Ureter (tissue), 1 donor: ENCODE measurements at regions not wholly inside any gene's neighbourhood (a gene's known extent, or its start where the extent isn't known, plus 50 kb on each side); places are given as distances from the start of the nearest gene placed in this dataset.

Source experiments
- DNase-seq: peaks from one replicate; pipeline ENCODE4 v3.0.0-alpha.2; 2020; ENCODE audit warnings: low spot score
- donor health status: DM: yes; HTN: yes; CAD: no.

DNA sequence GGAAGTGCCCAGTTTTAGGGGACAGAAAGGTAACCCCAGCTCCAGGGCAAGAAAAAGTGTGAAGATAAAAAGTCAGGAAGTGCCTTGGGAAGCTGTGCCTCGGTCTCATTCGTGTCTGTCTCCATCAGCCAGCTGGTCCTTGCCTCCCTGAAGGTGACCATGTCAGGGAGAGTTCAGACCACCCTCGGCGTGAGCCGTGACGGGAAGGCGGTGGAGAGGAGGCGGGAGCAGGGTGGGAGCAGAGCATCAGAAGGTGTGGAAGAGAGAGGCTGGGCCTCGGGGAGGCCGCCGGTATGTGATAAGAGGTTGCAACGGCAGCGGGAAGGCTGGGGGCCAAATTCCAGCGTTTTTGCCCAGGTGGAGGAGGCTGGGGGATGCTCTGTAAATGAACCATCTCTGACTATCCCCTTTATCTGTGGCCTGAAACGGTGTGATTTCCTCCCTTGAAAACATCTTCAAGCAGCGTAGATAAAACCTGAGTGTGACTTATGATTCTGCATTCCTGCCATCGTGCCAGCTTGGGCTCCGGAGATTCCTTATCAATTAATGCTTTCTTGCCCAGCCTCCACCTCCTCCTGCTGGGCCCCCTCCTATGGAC, 251.8 kb downstream of the IRF8 start:
- no peak for DNase-seq

DNA sequence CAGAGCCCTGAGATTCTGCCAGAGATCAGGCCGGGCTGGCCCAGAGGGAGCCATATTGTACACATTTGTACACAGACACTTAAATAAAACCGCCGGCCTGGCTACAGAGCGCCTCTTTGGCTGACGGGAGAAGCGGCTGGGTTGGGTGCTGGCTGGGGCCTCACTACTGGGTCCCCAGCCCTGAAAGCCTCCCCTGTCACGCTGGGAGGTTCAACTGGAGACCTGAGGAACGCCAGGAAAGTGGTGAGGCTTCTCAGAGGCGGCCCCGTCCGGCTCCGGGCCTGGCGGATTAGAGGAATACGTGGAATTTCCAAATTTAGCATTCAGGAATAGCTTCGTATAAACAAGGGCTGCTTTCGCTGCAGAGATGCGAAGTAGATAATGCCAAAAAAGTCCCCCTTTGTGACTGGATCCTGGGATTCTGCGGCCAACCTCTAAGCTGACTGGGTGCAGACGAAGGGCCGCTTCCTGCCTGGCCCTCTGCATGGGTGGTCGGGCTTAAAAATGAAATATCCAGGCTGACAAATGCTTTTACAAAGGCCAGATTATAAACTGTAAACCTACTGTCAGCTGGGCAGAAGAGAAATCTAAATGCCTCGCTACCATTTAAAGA, 252.4 kb downstream of the IRF8 start:
- no peak for DNase-seq

DNA sequence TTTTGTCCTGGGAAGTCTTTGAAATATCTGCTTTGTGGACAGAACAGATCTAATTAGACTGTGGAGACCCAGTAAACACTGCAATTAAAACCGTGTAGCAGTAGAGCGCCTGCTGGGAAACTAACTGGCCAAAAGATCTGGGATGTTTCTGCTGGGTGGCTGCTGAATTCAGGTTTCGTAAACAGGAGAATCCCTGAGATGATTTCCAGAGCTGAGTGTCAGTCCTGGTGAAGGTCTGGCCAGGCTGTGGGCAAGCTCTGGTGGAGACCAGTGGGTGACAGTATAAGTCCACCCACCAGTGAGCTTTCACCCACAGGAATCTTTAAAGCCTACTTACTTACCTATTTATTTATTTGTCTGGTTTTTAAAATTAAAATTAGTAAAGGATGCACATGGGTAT, 257.2 kb downstream of the IRF8 start:
- no peak for DNase-seq

DNA sequence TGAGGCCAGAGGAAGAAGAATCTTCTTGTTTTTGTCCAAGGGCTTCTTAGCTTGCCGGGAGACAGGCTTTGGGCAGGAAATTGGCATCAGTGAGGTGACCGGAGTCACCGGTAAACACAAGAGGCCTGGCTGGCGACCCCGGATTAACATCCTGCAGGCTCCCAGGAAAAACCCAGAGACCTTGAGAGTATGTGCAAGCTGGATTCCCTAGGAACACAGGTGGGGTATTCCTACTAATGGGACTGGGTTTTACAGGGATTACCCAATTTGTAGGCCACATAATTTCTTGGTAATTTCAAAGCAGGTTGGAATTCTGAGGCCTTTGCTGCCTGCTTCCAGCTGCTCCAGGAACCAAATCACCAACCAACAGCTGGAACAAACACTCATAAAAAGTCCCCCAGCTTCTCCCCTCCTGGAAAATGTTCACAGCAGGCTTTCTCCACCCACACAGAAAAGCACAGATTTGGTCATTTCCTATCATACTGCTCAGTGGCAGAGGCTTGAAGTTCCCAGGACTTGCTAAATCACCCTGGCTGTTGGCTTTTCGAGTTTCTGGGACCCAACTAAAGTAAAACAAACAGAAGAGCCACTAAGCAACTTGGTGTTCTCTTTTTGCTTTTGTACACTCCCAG, 258.8 kb downstream of the IRF8 start:
- DNase-seq, result no peak

DNA sequence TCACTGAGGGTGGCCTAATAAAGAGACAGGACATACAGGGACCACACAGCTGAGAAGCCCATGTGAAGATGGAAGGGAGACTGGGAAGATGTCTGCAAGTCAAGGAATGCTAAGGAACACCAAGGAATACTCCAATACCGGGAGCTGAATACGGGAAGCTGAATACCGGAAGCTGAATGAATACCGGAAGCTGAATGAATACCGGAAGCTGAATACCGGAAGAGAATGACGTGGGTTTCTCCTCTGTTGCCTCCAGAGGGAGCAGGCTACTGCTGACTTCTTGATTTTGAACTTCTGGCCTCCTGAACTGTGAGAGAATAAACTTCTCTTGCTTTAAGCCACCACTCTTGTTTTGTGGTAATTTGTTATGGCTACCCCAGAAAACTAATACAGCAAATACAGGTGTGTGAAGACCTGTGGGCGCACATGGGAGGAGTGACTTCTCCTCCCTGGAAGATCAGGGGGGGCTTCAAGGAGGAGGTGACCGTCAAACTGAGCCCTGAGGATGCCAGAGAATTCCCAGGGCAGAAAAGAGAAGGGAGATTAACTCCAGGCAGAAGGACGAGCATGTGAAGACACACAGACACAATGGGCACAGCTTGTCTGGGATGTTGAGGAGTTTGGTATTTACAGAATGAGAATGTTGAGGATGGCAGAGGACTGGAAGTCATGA, 259.9 kb downstream of the IRF8 start:
- no peak for DNase-seq

DNA sequence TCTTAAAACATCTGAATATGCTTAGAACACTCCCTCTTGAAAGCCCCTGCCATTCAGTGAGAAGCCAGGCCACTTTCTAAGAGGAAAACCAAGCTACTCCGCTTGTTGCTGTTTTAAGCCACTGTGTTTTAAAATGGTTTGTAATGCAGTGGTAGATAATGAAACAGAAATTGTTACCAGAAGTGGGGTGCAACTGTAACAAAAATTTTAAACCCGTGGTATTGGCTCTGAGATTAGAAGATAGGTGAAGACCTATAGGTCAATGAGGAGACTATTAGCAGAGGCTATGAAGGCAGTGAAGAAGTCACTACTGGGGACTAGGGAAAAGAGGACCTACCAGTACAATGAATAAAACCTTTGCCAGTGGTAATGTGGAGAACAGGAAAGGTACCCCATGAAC, 266.5 kb downstream of the IRF8 start:
- DNase-seq, result no peak

DNA sequence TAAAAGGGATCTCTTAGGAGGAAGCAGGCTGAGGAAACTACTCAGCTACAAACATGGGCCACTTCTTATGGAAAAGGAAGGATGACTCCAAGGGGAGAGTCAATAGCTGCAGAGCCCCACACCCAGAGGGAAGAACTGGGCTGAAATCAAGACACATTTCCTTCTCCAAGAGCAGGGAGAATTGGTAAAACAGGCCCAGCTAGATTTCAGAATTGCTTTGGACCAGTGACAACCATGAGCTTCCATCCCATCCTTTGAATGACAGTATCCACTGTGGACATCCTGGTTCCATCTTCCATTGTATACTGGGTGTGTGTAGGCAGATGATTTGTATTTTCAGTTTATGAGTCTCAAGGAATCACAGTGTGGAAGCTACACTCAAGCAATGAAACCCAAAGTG, 267.5 kb downstream of the IRF8 start:
- no peak for DNase-seq

DNA sequence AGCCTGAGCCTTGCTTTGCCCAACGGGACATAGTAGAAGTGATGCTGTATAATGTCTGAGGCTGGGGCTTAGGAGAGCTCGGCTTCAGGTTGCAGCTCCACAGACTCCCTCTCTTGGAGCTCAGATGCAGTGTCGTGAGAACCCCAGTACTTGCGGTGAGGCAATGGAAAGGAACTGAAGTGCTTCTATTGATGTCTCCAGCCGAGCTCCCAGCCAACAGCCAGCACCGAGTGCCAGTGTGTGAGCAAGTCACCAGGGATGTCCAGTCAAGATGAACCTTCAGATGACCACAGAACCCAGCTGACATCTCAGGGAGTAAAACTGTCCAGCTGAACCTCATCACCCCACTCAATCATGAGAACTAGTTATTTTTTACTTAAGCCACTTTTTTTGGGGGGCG, 268.1 kb downstream of the IRF8 start:
- no peak for DNase-seq

DNA sequence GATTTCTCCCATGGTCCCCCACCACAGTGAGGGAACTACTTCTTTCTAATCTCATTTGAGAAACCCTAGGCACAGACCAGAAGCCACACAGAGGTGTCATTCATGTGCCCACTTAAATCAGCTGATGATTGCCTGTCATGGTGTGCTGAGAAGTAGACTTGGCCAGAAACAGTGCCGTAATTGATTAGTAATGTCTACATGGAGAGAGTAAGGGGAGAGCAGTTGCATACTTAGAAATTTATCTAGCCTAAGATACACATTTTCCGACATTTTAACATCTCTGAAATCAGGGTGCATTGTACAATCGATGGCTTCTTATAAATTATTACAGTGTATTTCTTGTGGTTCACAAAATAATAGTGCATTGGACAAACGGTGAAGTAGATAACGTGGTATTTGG, 271.8 kb downstream of the IRF8 start:
- DNase-seq, result no peak

DNA sequence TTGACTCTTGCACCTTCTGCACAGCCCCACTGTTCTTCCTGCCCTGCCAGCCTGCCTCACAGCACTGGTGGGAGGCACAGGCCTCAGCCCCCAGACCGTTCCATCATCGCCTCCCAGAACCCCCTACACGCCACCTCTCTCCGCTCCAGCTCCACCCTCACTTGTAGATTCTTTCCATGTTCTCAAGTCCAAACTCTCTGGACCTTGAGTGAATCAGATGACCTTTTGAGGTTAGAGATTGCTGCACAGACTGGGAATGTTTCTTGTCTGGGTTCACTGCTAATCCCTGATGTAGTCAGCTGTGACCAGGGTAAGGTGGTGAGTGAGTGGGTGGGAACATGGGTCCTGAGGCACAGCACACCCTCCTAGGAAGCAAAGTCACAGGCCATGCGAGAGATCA, 272.4 kb downstream of the IRF8 start:
- no peak for DNase-seq

DNA sequence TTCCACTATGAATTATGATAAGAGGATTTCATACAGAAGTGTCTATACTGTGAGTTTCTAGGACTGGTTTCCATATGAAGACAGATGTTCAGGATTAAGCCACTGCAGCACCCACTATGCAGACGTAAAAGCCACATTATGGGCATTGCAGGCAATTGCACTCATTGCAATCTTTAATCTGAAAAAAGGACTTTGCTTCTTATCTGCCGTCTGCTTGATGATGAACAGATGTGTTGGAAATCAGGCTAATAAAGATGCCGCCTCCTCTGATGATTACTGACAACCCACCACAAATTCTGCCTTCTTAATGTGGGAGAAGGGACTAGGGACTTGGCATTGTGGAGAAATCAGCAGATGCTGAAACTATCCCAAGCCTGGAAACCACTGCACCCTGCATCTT, 276.9 kb downstream of the IRF8 start:
- DNase-seq, result no peak

DNA sequence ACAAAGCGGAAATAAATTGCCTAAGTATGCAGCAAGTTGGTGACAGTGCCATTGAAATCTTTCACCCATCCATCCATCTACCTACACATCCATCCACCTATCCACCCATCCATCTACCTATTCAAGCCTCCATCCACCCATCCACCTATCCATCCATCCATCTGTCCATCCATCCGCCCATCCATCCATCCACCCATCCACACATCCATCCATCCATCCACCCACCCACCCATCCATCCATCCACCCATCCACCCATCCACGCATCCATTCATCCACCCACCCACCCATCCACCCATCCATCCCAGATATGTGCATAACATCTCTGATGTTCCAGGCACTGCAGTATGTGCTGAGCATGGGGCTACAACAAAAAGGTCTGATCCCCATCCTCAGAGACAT, 277.5 kb downstream of the IRF8 start:
- no peak for DNase-seq

DNA sequence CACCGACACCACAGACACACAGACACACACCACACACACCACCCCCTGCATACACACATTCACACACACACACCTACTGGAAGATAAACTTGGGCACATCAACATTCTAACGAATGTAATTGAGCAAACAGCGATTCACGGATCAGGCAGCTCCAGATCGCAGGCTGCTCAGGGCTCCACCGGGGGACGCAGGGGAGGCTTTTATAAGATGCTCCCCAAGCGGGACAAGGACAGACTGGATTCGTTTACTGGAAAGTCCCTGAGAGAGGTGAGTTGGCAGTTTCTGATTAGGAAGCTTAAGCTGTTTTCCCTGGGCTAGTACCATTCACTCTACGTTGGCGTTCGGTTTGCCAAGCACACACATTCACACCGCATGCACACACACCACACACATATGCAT, 281.3 kb downstream of the IRF8 start:
- DNase-seq, result no peak

DNA sequence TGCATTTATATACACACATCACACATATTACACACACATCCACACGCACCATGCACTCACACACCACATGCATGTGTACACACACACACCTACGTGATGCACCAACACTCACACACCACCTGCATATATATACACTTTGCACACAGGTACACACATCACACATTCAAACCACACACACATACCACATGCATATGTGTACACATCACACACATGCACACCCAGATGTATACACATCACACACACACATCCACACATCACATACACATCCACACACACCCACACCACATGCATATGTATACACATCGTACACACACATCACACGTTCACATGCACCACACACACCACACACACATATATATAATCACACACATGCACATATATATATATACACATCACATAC, 281.8 kb downstream of the IRF8 start:
- no peak for DNase-seq

DNA sequence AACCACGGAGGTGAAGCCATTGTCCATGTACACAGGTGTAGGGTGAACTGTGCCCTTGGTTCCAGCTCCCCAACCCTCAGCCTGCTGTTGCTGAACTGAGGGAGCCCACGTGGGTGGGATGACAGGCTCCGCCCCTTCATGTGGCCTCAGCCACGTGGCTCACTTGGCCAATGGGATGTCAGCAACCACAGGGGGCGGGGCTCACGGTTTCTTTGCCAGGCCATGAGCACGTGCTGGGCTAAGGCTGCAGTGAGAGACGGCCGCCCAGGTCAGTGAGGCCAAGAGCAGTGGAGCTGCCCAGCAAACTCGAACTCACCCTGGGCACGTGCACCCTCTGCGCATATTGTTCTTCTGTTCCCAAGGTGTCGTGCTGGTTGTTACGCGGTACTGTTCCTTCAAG, 282.6 kb downstream of the IRF8 start:
- DNase-seq, result no peak

DNA sequence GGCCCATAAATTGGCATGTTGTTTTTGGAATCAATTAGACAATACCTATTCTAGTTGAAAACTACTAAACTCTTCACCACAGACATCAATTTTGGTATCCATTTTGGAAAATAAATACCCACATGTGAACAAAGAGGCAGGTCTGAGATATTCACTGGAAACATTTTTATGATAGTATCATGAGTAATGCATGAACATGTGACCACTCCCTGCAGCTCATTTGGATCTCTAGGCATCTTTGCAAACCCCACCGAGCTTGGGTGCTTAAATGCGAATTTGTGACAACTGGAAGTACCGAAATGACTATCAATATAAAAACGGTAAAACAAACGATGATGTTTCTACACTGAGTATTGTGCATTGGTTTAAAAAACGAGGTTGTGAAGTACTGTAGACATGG, 285.2 kb downstream of the IRF8 start:
- no peak for DNase-seq

DNA sequence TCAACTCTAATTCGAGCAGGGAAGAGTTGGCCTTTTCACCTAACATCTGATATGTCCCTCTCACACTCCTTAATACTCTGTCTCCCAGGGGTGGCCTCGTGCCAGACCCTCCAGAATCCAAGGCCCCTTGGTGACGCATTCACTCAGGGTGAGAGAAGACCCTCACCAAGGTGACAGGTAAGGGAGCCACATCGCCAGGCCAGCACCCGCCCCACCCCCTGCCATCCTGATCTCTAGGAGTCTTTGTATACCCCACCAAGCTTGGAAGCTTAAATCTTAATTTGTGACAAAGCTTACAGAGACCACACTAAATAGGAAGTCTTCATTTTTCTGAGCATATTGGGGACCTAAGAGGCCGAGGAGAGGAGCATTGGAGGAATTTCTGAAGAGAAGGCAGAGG, 286.1 kb downstream of the IRF8 start:
- DNase-seq, result no peak

DNA sequence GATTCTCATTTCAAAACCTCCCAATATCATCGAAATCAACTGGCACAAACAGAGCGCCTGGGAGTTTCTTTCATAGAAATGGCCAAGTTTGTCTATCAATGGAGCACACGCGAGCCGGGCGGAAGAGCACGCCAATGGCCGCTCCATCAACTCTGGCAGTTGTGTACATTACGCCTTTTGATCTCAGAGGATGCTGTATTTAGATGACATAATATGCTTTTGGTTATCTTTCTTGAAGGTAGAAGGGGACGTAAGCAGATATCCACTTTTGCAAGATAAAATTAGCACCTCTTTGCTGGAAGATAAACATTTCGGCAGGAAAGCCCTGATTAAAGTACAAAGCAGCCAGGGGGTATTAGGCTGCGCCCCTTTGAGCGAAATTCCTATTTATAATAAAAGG, 287.4 kb downstream of the IRF8 start:
- no peak for DNase-seq

DNA sequence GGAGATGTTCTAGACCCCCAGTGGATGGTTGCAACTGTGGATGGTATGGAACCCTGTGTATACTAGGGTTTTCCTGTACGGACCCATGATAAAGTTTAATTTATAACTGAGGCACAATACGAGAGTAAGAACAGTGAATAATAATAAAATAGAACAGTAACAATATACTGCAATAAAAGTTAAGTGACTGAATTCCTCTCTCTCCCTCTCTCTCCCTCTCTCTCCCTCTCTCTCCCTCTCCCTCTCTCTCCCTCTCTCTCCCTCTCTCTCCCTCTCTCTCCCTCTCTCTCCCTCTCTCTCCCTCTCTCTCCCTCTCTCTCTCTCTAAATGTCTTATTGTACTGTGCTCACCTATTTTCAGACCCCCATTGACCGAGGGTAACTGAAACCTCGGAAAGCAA, 291.0 kb downstream of the IRF8 start:
- DNase-seq, result no peak

DNA sequence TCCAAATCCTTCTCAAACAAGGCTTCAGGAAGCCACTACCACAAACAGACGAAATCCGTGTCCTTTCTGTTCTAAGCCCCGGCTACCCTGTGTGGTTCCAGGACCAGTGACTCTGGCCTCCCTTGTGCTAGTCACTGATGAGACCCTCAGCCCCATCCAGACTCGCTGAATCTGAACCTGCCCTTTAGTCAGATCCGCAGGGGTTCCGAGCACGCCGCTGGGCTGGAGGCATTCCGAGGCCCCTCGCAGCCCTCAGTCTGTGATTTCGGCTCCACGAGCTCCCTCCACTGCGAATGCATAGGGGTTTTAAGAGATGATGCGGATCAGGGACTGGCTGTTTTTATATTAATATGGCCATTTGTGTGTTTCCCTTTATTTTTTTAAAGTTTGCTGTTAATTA, 292.7 kb downstream of the IRF8 start:
- DNase-seq, result no peak

DNA sequence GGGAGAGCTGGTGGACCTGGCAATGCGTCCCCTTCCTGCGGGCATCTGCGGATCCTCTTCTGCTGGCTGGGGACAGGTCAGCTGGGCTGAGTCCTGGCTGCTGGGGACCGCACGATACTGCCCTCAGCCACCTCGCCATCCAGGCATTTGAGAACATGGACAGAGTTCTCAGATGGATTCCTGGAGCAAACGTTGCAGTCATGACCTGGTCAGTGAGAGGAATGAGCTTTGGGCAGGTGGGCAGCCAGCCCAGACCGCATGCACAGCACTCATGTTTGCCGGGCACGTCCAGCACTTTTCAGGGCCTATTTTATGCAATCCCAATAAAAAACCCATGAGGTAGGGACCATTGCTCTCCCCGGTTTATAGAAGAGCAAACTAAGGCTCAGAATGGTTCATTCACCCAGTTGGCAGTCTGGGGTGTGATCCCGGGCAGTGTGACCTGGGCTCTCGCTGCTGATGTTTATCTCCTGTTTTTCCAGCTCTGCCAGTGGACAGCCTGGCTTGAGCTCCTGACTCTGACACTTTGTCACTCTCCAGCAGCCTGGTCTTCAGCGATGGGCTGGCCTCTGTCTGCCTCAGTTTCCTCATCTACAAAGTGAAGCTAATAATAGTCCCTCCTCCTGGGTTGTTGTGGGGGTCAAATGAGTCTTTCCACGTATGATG, 294.7 kb downstream of the IRF8 start:
- DNase-seq, result no peak

DNA sequence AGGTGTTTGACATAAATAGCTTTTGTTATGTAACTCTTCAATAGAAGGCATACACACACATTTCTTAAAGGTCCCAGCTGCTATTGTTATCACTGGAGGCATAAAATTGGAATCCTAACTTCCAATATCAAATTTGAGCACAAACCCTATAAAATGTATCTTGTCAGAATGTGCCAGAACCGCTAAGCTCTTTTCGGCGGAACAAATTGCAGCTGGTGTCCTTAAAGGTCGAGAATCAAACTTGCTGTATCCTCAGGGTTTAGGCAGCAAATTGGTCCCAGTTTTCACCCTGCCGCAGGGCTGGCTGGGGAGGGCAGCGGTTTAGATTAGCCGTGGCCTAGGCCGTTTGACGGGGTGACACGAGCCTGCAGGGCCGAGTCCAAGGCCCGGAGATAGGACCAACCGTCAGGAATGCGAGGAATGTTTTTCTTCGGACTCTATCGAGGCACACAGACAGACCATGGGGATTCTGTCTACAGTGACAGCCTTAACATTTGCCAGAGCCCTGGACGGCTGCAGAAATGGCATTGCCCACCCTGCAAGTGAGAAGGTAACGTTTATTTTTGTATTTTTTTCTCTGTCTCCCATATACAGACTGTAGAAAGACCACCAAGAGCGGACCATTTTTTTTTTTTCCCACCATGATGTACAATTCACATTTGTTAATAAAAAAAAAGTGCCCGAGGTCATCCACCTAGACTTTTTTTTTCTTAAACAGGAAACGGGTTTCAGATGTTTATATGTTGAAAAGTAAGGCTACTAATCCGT, 297.1 kb downstream of the IRF8 start:
- DNase-seq, result no peak
